Fibroblast of pulmonary artery (primary cell): ENCODE measurements at regions not wholly inside any gene's neighbourhood (a gene's known extent, or its start where the extent isn't known, plus 50 kb on each side); places are given as distances from the start of the nearest gene placed in this dataset.

Experiments
- DNase-seq: peaks from one replicate; pipeline ENCODE4 v3.0.0-alpha.2; 2010; ENCODE audit warnings: low read depth
- H3K4me3 ChIP-seq: replicated peaks from 2 replicates; pipeline ENCODE4 v1.5.1; 2011; ENCODE audit warnings: low read depth, mild to moderate bottlenecking, control low read depth, low read length, moderate library complexity
- TF ChIP-seq, protein P1 (sequence below): IDR thresholded peaks from 2 replicates; pipeline ENCODE4 v1.5.1; 2011; ENCODE audit warnings: mild to moderate bottlenecking, control low read depth, low read length, inconsistent platforms; ENCODE audit errors: missing control alignments

DNA sequence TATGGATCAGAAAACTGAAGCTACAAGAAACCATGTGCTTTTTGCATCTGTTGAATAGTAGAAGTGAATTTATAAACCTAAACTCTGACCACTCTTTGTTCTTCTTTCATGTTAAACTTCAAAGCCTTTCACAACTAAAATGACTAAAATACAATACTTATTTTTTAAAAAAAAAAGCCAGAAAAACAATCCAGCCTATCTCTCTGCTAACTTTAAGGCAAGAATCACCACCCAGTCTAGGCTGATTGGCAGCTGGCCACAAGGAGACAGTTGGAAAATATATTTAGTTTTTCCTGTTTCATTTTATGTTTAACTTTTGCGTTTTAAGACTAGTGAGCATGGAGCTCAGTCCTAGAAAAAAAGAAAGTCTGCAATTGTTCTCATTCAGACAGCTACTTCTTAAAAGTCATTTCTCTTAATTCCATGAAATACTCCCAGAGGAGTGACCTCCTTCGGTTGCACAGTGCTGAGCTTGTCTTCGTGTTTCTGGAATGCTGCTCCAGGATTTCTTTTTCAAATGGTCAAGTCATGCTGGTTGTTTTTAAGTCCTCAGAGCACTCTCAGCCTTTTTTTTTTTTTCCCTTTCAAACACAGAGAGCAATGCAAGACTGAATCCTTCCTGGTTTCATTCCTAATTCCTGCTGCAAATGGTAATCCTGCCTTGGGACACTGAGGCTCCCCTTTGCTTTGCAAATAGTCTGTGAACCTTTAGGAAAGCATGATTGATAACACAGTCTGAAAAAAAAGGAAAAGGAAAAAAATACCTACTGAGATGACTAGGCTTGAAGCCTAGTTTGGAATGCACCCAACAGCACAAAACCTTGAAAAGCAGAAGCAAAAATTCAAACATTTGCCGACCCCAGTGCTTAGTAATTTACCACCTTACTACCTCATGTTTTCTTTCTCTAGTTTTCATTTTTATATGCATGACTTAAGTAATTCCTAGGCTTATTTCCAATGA is 233.3 kb upstream of the DAAM1 start:
- TF ChIP-seq, protein P1, sequence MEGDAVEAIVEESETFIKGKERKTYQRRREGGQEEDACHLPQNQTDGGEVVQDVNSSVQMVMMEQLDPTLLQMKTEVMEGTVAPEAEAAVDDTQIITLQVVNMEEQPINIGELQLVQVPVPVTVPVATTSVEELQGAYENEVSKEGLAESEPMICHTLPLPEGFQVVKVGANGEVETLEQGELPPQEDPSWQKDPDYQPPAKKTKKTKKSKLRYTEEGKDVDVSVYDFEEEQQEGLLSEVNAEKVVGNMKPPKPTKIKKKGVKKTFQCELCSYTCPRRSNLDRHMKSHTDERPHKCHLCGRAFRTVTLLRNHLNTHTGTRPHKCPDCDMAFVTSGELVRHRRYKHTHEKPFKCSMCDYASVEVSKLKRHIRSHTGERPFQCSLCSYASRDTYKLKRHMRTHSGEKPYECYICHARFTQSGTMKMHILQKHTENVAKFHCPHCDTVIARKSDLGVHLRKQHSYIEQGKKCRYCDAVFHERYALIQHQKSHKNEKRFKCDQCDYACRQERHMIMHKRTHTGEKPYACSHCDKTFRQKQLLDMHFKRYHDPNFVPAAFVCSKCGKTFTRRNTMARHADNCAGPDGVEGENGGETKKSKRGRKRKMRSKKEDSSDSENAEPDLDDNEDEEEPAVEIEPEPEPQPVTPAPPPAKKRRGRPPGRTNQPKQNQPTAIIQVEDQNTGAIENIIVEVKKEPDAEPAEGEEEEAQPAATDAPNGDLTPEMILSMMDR, result no peak
- no peak overlapping the region for H3K4me3 ChIP-seq
- DNase-seq, result peak; percentile 61

DNA sequence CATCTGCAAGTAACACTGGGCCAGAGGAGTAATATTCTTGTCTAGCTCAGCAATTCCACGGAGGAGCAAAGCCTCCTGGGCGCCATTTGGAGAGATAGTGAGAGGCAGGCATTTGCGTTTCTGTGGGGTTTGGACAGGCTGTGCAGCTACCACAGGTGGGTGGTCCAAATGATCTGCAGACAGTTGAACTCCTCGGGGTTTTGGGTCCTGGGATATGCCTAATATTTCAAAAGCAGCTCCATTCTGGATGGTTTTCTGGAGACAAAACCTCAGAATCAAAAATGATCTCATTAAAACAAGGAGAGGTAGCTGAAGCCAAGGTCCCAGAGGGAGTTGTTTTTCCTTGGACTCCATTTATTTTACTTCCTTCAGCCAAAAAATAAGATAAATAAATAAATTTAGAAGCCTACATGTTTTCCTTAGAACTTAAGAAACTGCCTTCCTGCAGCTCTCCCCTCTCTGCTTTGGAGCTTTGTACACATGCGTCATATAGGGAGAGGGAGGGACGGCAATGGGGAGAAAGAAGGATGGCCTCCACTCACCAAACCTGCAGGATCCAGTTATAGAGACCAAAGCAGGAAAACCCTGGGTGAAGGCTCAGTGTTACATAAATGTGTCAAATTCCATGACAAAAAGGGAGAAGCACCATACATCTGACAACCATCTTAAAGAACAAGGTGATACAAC is 227.3 kb upstream of the DAAM1 start:
- TF ChIP-seq, protein P1, result no peak
- DNase-seq, result no peak
- H3K4me3 ChIP-seq, result no peak overlapping the region

DNA sequence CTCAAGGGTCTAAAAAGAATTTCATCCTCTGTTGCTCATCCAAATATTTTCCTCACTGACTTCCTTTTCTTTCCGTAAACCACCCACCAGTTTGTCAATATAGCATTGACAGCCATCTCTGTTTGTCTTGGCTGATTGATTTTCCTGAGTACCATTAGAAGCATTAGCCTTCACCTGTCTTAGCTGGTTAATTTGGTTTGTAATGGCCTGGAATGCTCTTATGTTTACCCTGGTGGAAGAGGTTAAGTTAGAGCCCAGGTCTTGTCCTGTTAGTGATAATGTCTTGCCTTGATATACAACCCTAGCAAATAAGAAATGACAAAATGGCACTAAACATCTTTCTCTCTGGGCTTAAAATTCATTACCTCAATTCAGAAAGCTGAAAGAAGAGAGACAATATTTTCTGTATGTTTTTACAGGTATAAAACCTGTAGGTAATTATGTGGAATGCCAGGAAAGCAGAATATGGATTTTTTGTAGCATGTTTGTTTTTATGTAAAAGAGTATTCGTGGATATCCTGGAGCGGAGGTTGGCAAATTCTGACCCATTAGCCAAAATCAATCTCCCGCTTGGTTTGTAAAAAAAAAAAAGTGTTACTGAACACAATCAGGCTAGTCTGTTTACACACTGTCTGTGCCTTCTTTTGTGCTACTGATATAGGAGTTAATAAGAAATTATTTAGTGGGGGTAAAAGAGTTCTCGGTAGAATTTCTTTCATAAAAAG is 224.4 kb upstream of the DAAM1 start:
- no peak for DNase-seq
- H3K4me3 ChIP-seq, result no peak overlapping the region
- TF ChIP-seq, protein P1, result no peak

DNA sequence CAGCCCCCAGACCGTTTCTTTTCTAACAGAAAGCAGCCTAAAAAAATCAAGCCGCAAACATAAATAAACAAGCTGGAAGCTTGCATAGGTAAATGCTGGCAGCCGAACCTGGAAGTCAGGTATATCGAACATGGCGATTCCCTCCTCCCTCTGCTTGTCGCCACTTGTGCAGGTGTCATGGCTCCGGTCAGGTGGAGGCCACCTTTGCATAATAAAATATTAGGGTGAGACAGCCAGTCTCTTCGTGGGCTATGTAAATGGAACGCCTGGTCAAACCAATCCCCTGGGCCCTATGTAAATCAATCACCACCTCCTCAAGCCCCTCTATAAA is 223.9 kb upstream of the DAAM1 start:
- no peak for DNase-seq
- no peak overlapping the region for H3K4me3 ChIP-seq
- TF ChIP-seq, protein P1, result no peak

DNA sequence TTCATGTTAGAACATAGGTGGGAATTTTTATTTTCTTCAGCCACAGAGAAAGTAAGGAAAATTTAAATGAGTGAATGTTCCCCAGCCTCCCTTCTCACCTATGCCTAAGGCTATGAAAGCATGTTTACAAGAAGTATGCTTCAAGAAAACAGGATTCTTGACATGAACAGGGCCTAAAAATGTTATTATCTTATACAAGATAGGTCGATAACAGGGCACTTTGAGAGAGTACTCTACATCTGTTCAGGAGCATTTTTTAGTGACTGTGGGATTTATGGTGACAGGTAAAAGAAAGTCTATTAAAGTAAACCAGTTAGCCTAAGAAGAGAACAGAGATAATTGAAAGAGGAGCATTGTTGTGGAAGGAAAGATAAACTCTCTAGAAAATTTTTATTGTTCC is 222.9 kb upstream of the DAAM1 start:
- DNase-seq, result no peak
- no peak overlapping the region for H3K4me3 ChIP-seq
- TF ChIP-seq, protein P1, result no peak

DNA sequence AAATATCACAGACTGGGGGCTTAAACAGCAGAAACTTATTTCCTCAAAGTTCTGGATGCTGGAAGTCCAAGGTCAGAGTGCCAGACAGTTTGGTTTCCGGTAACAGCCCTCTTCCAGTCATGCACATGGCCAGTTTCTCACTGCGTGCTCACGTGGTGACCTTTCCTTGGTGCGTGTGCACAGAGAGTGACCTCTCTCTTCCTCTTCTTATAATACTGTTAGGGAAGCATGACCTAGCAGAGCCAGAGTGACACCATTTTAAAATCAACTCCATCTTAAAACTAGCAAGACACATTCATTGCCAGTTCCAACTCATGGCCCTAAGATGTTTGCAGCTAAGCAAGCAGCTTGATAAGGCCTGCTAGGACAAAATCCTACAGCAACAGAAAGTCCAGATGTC is 221.5 kb upstream of the DAAM1 start:
- no peak for DNase-seq
- H3K4me3 ChIP-seq, result no peak overlapping the region
- TF ChIP-seq, protein P1, result no peak
